Gastroesophageal sphincter (tissue), 4 donors: ENCODE measurements at regions not wholly inside any gene's neighbourhood (a gene's known extent, or its start where the extent isn't known, plus 50 kb on each side); places are given as distances from the start of the nearest gene placed in this dataset.

ENCODE experiments used
- ATAC-seq: fragments of 150-250 bp; one replicate; pipeline ENCODE4 v1.9.1; 2016; ENCODE audit warnings: mild to moderate bottlenecking, moderate library complexity
- H3K27ac ChIP-seq, 4 donors: fragments of 200-600 bp; sonication (generic) in 3 of 4; 1 replicate in 3 of 4; 2 replicates in 1 of 4; pipeline ENCODE4 v1.5.1; 2016 to 2019
- H3K27me3 ChIP-seq: fragments of 200-600 bp; sonication (generic); one replicate; pipeline ENCODE4 v1.5.1; 2019
- H3K36me3 ChIP-seq, 2 donors: fragments of 200-600 bp; sonication (generic); one replicate each; pipeline ENCODE4 v1.5.1; 2019; ENCODE audit warnings: control low read depth in 1 of 2
- H3K4me1 ChIP-seq, 3 donors: fragments of 200-600 bp; sonication (generic); 1 replicate in 2 of 3; 2 replicates in 1 of 3; pipeline ENCODE4 v1.5.1; 2016 to 2019; ENCODE audit warnings: control low read depth in 2 of 3
- H3K4me3 ChIP-seq, 2 donors: fragments of 200-600 bp; sonication (generic); one replicate each; pipeline ENCODE4 v1.5.1; 2019; ENCODE audit warnings: mild to moderate bottlenecking in 1 of 2, moderate library complexity in 1 of 2
- H3K9me3 ChIP-seq, 3 donors: fragments of 200-600 bp; sonication (generic); one replicate each; pipeline ENCODE4 v1.5.1; 2017 to 2019; ENCODE audit warnings: control low read depth in 2 of 3
- CTCF ChIP-seq, 4 experiments: fragments of 200-600 bp in 2 of 4; fragments of 450-650 bp in 2 of 4; sonication (generic) in 1 of 4; IDR thresholded peaks; one replicate each; pipeline ENCODE4 v1.5.1; 2017 to 2019; ENCODE audit warnings: antibody characterized with exemption in 4 of 4, mild to moderate bottlenecking in 2 of 4, moderate library complexity in 2 of 4
- EP300 ChIP-seq: sonication (generic); formaldehyde crosslinking; IDR thresholded peaks from one replicate; pipeline ENCODE4 v1.6.1; 2017; ENCODE audit warnings: antibody characterized with exemption, mild to moderate bottlenecking
- POLR2A ChIP-seq, 2 donors: fragments of 450-650 bp; IDR thresholded peaks; one replicate each; pipeline ENCODE4 v1.6.1; 2017; ENCODE audit warnings: antibody characterized with exemption in 2 of 2, mild to moderate bottlenecking in 2 of 2, moderate library complexity in 1 of 2
- POLR2AphosphoS5 ChIP-seq: sonication (generic); formaldehyde crosslinking; IDR thresholded peaks from one replicate; pipeline ENCODE4 v1.6.1; 2017; ENCODE audit warnings: antibody characterized with exemption
- WGBS, 2 donors: methylation state at CpG; one replicate each; pipeline ENCODE4 v1.1.5; 2018; ENCODE audit warnings: low coverage in 1 of 2; 5-methylcytosine and 5-hydroxymethylcytosine counted together

- TF ChIP-seq POLR2AphosphoS5: no peak
- no peak for TF ChIP-seq EP300
- TF ChIP-seq CTCF (IDR thresholded peaks at IDR 0.05): no peak
- no peak for TF ChIP-seq POLR2A (IDR thresholded peaks at IDR 0.05)
These were observed 601.1 kb upstream of the PIK3C3 start for GRCh38 chr18:41353777-41354528.

GRCh38 chr18:41351430-41351829, 603.6 kb upstream of the PIK3C3 start:
- Histone ChIP-seq H3K4me1 (no peaks in the 10 kb centered on the region), H3K4me3 (no peak overlapping the region), H3K27ac (no peak overlapping the region), H3K9me3 (no peaks in the 10 kb centered on the region), H3K27me3 (no peaks in the 10 kb centered on the region), H3K36me3 (no peaks in the 10 kb centered on the region)
- TF ChIP-seq POLR2AphosphoS5 (no peak), EP300 (no peak), POLR2A (IDR thresholded peaks at IDR 0.05) (no peak), CTCF (IDR thresholded peaks at IDR 0.05) (no peak)
- 78 to 87% methylated on average over 2 to 3 of the region's 3 CpGs for WGBS, 2 donors
- ATAC-seq: no peak

More at GRCh38 chr18:41353777-41354528, 601.1 kb upstream of the PIK3C3 start:
- Histone ChIP-seq H3K27me3 (no peaks in the 10 kb centered on the region), H3K36me3 (no peaks in the 10 kb centered on the region), H3K27ac (no peak overlapping the region), H3K4me1 (no peaks in the 10 kb centered on the region), H3K9me3 (peaks cover 0 to 10% (median 0%) of the 10 kb centered on the region in 3 donors), H3K4me3 (no peak overlapping the region)
- WGBS, 2 donors: 61 to 77% methylated on average over 2 to 3 of the region's 3 CpGs
- no peak for ATAC-seq

- H3K27me3 ChIP-seq: no peaks in the 10 kb centered on the region
- no peak overlapping the region for H3K27ac ChIP-seq
- 65 to 73% methylated on average over 3 of the region's 3 CpGs for WGBS, 2 donors
- H3K4me1 ChIP-seq: no peaks in the 10 kb centered on the region
- no peak overlapping the region for H3K4me3 ChIP-seq
- no peaks in the 10 kb centered on the region for H3K9me3 ChIP-seq
- ATAC-seq: no peak
- TF ChIP-seq EP300 (no peak), POLR2AphosphoS5 (no peak), POLR2A (IDR thresholded peaks at IDR 0.05) (no peak), CTCF (IDR thresholded peaks at IDR 0.05) (no peak)
- H3K36me3 ChIP-seq: no peaks in the 10 kb centered on the region
These were observed 608.0 kb upstream of the PIK3C3 start for GRCh38 chr18:41347057-41347456.

GRCh38 chr18:41343808-41344207, 611.2 kb upstream of the PIK3C3 start:
- H3K27ac ChIP-seq: no peak overlapping the region
- ATAC-seq: no peak
- H3K27me3 ChIP-seq: no peaks in the 10 kb centered on the region
- no peaks in the 10 kb centered on the region for H3K36me3 ChIP-seq
- 87 to 92% methylated on average over 3 to 4 of the region's 4 CpGs for WGBS, 2 donors
- H3K4me1 ChIP-seq: no peaks in the 10 kb centered on the region
- H3K9me3 ChIP-seq: no peaks in the 10 kb centered on the region
- TF ChIP-seq CTCF (IDR thresholded peaks at IDR 0.05) (no peak), EP300 (no peak), POLR2AphosphoS5 (no peak), POLR2A (IDR thresholded peaks at IDR 0.05) (no peak)
- H3K4me3 ChIP-seq: no peak overlapping the region

- no peak overlapping the region for H3K4me3 ChIP-seq
- 20 to 44% methylated on average over 1 of the region's 1 CpG for WGBS, 2 donors
- no peaks in the 10 kb centered on the region for H3K9me3 ChIP-seq
- no peak for ATAC-seq
- H3K27ac ChIP-seq: no peak overlapping the region
- no peaks in the 10 kb centered on the region for H3K36me3 ChIP-seq
- TF ChIP-seq POLR2A (IDR thresholded peaks at IDR 0.05) (no peak), CTCF (IDR thresholded peaks at IDR 0.05) (no peak), EP300 (no peak), POLR2AphosphoS5 (no peak)
- no peaks in the 10 kb centered on the region for H3K4me1 ChIP-seq
- no peaks in the 10 kb centered on the region for H3K27me3 ChIP-seq
These were observed 616.7 kb upstream of the PIK3C3 start for GRCh38 chr18:41338341-41338740.
